NCI-H1048 (cell line): ENCODE measurements at regions not wholly inside any gene's neighbourhood (a gene's known extent, or its start where the extent isn't known, plus 50 kb on each side); places are given as distances from the start of the nearest gene placed in this dataset.
"Not testable (repeated sequence)": the region's sequence is repeated elsewhere in the genome, so short reads cannot be mapped to it uniquely, and the experiment has no call there.

ENCODE experiments used
- DNase-seq: peaks from one replicate; lab custom pipeline; 2025; lab: John Stamatoyannopoulos, UW

DNA sequence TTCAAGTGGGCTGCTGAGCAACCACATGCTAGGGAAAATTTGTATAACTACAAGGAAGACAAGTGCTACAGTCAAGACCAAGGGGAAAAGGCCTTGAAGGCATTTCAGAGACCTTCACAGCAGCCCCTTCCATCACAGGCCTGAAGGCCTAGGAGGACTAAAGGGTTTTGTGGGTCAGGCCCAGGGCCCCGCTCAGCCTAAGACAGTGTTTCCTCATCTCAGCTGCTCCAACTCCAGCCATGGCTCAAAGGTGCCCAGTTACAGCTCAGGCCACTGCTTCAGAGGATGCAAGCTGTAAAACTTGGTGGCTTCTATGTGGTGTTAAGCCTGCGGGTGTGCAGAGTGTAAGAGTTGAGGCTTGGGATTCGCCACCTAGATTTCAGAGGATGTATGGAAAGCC, 260.5 kb downstream of the NXPE2 start:
- no peak for DNase-seq

DNA sequence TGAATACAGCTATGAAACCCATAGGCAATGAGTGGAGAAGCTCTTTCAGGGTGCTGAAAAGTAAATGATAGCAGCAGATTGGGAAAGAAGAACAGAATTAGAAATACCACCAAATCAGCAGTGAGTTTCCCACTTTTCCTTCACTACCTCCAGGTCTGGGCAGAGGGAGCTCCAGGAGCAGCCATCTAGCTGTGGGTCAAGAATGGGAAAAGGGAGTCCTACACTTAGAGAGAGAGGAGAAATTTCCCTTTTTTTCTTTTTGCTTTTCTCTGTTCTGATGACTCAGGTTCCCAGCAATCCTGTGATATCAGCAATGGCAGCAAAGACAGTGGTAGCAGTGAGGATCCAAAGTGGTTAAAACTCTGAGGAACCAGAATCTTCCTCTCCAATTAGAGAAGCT, 263.9 kb downstream of the NXPE2 start:
- DNase-seq, result no peak

DNA sequence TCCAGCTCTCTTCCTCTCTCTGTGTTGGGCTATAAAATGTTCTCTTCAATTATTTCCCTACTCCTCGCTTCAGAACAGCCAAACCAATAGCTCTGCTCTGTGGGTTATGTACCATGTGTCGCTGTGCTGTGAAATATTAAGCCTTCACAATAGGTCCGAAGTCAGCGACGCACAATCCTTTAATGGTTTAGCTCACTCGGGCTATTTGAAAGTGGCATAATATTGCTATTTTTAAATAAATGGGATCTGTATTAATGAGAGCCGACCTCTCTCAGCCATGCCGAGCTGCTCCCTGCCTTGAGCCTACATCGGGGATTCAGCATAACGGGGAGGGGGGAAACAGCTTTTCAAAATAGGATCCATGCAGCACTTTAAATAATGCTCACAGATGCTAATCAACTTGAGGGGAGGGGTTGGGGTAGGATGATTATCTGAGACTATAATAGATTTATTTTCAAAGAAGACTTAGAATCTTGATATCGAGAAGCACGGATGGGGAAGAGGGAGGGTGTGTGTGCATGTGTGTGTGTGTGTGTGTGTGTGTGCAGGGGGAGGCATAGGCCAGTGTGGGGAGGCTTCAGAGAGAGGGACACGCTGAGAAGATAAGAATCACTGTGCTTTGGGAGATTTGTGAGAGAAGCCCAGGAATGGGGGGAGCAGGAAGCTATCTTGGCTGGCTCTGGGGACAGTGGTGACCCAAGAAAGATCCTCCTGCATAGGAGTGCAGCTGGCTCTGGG, 271.5 kb downstream of the NXPE2 start:
- no peak for DNase-seq

DNA sequence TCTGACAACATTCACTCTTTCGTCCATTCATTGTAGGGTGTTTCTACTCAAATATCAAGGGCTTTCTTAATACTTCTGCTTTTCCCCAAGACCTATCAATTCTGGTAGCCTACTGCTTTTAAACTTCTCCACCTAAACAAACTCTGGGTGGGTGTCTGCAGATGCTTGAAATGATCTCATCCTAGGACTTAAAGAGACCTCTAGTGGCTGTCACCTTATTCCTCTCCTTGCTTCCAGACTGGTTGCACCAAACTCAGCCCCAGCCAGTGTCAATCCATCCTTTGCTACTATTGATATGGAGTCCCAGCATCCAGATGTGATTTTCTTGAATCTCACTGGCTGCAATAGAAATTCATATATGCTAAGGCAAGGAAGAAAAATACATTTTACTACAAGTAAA, 274.7 kb downstream of the NXPE2 start:
- DNase-seq, result no peak

DNA sequence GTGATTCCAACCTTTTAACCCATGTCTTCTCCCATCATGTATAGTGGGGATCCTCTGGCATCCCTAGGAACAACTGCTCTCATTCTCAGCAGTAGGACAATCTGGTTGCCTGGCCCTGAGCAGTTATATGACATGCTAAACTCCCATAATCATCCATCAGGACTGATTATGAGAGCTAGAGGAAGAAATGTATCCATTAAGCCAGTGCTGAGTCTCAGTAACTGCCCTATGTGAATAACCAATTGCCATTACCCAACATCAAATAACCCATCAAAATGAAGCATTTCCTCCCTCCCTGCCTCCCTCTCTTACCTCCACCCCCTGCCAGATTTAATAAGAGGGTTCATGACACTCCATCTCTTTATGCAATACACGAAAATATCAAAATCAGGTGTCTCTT, 277.6 kb downstream of the NXPE2 start:
- no peak for DNase-seq

DNA sequence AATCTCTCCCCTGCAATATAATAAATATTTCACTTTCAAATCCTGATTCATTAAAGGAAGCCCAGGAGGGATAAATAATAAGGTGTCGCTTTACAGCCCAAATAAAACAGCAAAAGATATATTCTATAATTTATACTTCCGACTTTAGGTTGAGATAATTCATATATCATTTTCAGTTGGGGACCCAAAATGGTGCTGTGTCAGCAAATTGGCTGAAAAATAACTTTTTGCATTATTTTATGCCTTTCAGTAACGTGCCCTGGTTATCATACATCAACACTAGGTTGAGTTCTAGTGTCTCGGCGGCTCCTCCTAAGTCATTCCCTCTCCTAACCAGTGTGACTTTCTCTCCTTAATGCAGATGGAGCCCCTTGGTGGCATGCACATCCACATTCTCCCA, 278.2 kb downstream of the NXPE2 start:
- no peak for DNase-seq

DNA sequence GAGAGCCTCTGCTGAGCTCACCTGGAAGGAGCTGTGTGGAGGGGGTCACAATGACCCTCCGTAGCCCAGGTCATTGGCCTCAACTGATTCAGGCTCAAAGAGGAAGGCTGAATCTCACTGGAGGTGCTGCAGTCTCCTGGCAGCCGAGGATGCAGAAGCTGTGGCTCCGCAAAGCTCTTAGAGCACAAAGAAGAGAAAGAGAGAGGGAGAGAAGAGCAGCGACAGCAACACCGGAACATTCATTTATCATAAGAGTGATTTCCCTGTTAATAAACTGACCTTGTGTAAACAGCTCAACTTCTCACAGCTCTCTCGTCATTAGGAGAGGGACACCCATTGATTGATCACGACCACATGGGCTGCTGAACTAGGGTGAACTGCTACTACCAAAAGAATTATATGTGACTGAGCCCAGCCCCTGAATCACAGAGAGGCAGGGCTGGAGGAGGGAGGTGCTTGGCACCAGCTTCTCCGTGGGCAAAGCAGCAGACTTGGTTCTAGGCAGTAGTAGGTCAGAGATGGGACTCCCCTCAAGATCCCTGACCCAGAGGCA, 281.7 kb downstream of the NXPE2 start:
- DNase-seq, result no peak

DNA sequence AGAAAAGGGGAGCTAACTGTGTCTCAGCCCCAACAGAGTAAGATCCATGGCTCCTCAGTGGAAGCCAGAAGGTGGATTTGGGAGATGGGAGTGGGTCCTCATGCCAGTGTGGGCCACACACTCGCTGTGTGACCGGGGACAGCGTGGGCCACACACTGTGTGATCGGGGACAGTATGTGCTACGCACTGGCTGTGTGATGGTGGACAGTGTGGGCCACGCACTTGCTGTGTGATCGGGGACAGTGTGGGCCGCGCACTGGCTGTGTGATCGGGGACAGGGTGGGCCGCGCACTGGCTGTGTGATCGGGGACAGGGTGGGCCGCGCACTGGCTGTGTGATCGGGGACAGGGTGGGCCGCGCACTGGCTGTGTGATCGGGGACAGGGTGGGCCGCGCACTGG, 282.5 kb downstream of the NXPE2 start:
- DNase-seq, result not testable (repeated sequence)

DNA sequence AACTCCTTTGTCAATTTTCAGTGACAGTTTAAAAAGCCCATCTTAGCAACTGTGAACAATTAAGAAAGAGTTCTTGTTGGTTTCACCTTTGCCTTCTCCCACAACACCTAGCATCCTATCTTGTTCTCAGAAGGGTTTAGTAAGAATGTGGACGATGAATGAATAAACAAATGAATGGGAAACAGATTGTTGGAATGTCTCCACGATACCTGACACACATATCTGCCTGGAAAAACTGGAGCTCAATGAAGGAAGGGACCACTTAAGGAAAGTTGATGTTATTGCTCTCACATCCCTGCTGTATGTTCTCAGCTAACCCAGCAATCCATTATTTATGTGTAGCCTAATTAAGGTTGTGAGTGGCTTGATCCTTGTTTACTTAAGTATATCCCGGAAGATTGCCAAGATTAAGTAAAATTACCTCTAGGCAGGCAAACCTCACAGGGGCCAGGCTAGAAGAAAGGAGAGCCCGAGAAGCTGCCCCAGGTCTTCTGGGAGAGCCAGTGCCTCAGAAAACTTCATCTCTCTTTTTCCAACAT, 286.4 kb downstream of the NXPE2 start:
- no peak for DNase-seq

DNA sequence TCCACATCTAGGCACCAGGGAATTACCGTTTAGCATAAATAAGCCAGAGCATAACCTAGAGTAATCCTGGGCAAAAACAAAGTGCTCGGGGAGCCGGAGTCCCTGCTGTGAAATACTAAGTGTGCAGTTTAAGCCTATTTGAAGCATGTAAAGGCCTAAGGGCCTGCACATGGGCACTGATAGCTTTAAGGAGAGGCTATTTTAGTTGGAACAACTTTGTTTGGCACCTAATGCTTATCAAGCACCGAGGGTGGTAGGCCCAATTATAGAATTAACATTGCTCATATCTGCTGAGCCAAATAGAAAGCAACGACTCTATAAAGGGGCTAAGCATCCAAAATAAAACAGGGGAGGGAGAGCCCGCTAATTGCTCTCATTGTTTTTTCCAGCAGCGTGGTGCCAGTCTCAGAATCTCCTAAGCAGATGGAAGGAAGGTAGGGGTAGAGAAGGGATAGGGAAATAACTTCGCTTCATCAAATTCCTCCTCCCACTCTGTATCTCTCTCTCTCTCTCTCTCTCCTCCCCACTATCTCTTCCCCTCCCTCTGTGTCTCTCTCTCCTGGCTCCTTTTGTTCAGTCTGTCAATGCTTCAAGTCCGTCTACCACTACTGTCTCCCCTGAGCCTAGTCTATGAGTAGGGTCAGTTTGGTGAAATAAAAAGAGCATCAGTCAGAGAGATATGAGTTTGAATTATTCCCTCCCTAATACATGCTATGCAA, 292.8 kb downstream of the NXPE2 start:
- no peak for DNase-seq

DNA sequence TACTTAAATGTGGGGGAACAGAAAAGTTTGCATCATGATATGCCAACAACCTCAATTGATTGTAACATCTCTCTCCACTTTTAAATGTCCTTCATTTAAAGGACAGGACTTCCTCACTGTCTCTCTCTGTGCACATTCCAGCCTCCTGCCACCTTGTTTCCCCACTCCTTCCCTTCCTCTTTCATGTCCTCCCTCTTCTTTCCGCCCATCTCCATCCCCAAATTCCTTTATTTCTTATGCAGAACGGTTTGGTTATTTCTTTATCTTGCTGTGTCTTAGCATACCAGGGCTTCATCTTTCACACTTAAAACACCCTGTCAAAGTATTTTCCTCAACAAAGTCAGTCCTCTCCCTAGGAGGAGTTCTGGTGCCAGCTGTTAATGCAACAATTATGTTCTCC, 293.8 kb downstream of the NXPE2 start:
- no peak for DNase-seq

DNA sequence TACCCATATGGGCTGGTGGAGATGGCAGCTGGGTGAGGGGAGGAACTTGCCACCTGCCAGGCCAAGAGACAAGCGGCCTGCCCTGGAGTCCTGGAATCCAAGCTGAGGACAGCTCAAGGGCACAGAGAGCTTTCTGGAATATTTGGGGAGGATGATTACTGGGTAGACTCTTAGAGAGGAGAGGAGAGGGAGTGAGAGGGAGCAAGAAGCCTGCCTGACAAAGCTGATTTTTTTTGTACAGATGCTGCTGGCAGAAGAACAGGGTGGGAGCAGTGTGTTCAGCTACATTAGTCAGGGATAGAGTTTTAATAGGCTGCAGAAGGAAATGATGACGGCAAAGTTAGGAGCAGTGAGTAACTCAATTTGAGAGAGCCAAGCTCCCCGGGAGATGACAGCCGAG, 299.3 kb downstream of the NXPE2 start:
- DNase-seq, result no peak

DNA sequence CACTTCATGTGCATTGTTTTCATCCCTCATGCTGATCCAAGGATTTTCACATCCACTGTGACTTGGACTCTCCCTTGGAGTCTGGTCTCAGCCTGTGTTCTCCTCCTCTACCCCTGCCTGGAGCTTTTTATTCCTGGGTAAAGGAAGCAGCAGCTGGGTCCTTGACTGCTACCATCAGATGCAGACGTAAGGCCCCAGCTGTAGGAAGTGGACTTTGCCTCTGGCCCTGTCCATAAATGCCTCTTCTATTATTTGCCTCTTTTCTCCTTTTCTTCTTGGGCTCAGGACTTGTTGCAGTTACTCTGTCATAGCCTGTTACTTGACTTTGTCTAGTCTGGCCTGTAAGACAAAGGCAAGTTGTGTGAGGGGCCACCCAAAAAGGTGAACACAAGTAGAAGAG, 303.8 kb downstream of the NXPE2 start:
- no peak for DNase-seq

DNA sequence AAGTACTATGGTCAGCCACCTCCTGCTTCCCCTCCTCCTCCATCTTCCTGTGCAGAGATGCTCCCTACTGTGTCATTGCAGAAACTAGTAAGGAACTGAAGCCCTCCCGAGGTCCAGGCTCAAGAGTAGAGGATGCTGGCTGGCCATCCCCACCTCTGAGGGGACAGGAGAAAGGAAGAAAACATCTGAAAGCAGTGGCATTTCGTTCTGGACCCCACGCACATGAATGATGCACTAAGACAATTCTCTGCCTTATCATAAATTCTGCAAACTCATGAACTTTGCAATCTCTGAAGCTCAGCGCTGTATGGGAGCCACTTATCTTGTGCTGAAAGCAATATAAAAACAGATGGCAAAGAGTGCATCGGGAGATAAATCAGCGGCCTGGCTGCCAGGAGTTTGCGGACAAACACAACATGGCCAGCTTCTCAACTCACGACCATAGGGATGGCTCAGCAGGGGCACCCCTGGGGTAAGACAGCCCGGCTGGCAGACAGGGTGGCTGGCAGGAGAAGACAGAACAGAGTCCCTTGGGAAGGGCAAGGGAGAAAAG, 306.4 kb downstream of the NXPE2 start:
- DNase-seq, result no peak

DNA sequence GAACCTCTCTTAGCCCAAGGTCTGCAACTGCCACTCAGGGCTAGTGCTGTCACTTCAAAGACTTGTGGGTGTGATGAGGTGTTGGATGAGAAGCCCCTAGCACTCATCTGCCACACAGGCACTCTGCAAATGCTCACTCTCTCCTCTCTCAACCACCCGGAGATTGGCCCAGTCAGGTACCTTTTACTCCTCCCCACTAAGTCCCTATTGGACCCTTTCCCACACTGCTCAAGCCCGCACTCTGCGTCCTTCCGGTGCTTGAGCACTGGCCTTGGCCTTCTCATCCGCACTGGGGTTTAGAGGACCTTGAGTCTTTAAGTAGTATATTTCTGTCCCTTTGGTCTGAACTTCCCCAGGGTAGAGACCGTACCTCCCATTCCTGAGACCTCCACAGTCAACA, 308.0 kb downstream of the NXPE2 start:
- no peak for DNase-seq

DNA sequence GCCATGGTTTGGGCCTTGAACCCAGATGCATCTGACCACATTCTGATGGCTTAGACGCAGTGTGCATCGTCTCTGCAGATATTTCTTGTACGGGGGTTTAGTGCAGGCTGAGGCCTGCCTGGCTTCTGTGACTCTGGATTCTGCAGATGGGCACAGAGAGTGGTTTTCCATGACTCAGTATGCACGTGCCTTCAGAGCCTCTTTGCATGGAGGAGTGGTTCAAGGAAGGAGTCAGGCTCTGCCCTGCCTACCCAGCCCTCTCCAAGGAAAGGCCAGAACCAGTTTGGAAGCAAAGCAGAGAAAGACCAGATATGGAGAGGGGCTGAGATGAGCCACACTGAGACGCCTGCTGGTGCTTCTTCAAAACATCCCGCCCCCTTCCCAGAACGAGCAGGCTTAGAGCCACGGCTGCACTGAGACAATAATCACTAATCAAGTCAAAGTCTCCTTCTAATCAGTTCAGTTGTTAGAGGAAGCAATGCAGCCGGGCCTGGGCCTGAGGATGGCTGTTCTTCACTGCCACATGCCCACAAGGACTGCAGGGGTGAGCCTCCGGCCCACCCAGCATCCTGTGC, 308.9 kb downstream of the NXPE2 start:
- no peak for DNase-seq

DNA sequence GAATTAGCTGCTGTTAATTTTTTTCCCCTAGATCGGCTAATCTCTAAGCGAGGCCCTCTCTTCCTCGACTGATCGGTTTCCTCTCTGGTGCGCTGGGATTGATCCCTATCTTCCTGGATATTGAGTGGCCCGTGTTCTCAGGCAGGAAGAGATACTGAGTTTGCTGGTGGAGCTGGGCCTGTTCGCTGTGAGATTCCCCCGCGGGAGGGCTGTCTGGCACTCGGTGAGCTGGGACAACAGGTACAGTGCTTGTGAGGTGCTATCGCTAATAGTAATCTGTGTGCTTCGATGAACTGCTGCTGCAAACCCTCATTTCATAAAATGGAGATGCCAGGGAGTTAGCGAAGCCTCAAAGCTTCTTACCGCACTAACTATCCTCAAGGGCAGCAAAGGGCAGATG, 310.3 kb downstream of the NXPE2 start:
- no peak for DNase-seq

DNA sequence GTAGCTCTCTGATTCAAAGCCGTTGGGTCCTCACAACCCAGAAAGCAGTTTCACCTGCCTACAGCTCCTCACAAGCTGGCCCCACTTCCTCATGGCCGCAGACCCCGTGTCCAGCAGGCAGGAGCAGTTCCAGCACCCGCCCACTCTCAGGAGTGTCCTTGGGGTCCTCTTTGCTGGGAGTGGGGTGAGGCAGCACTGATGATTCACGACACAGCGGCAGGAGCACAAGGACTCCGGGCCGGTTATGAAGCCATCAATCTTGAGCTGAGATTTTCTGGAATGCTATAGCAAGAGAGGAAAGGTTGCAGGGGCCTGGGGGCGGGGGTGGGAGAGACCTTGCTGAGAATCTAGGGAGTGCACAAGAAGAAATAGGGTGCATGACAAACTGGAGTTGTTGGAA, 311.2 kb downstream of the NXPE2 start:
- DNase-seq, result no peak

DNA sequence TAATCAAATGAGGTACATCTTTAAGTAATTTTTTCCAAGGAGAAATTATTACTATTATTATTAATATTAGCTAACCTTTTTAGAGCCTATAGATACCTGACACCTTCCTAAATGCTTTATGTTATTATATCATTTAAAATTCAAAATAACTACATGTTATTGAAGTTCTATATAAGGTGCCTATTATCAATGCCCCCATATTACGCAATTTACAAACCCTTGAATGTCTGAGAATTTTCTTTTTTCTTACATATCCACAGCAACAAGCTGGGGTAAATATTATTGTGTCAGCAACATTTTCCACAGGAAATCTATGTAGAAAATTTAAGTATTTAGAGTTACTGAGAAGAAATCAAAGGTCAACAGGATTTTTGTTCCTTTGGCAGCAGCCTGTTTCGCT, 327.3 kb downstream of the NXPE2 start:
- no peak for DNase-seq

DNA sequence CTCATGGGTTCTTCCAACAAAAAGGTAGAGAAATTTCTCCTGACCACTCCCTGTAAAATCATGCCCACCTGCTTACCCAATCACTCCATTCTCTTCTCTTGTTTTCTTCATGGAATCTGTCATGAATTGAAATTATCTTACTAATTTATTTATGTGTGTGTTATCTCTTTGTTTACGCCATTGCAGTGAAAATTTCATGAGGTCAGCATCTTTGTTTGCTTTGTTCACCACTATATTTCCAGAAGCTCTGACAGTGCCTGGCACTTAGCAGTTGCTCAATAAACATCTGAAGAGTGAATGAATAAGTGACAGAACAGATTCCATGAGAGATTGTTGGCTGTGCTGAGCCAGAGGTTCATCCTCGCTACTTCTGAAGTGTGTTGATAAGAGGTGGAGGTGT, 329.5 kb downstream of the NXPE2 start:
- no peak for DNase-seq

DNA sequence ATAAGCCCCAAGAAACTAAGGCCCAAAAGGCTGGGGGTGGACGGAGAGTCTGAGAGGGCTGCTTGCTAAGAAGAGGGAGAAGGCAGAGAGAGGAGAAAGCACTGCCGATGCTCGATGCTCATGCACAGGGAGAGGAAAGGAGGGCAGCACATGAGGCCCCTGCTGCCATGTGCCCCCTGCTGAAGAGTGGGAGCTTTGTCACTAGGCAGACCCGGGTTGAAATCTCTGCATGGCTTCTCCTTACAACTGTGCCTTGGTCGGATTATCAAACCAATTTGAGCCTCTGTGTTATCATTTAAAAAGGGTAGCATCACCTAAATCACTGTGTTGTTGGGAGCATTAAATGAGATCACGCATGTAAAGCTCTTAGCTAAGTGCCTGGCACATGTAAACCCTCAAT, 330.5 kb downstream of the NXPE2 start:
- no peak for DNase-seq

DNA sequence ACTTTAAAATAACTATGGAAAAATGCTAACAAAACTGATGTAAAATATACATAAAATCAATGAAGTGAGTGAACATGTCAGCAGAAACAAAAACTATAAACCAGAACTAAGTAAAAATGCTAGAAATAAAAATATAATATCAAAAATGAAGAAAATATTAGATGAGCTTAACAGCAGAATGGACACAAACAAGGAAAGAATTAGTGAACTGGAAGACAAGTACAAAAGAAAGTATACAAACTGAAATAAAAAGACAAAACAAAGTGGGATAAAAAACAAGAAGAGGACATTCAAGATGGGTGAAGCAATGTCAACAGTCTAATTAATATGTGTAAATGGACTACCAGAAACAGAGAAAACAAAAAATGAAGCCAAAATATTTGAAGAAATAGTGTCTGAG, 339.2 kb downstream of the NXPE2 start:
- DNase-seq, result no peak

DNA sequence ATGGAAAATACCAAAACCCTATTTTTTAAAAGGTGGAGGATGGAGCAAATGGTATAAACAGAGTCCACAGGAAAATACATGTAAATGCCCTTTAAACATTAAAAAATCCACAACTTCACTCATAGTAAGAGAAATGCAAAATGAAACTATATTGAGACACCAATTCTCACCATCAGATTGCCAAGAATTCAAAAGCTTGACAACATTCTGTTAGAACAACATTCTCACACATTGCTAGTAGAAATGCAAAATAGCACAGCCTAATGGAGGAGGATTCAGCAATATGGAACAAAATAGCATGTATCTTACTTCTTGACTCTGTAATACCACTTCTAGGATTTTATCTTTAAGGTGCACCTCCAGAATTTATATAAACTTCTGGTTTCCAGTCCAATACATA, 351.8 kb downstream of the NXPE2 start:
- no peak for DNase-seq
